Kidney epithelial cell (primary cell): ENCODE measurements at regions not wholly inside any gene's neighbourhood (a gene's known extent, or its start where the extent isn't known, plus 50 kb on each side); places are given as distances from the start of the nearest gene placed in this dataset.

Experiments used
- DNase-seq: peaks from one replicate; pipeline ENCODE4 v3.0.0-alpha.2; 2010; ENCODE audit warnings: low read depth
- H3K27me3 ChIP-seq: 2 replicates; pipeline ENCODE4 v1.6.0; 2011; ENCODE audit warnings: low read length; ENCODE audit not compliant: control insufficient read depth, insufficient read depth
- H3K36me3 ChIP-seq: 2 replicates; pipeline ENCODE4 v1.5.1; 2011; ENCODE audit warnings: low read length; ENCODE audit not compliant: control insufficient read depth, insufficient read depth
- H3K4me3 ChIP-seq: 2 replicates; pipeline ENCODE4 v1.5.1; 2011; ENCODE audit warnings: low read depth, mild to moderate bottlenecking, control low read depth, low read length
- CTCF ChIP-seq: IDR thresholded peaks from 2 replicates; pipeline ENCODE4 v1.5.1; 2011; ENCODE audit warnings: mild to moderate bottlenecking, moderate library complexity, low read length, control low read depth, inconsistent platforms; ENCODE audit not compliant: insufficient read depth, poor library complexity, severe bottlenecking

- H3K27me3 ChIP-seq, result no peaks in the 10 kb centered on the region
- H3K4me3 ChIP-seq, result no peak overlapping the region
- H3K36me3 ChIP-seq, result no peaks in the 10 kb centered on the region
- DNase-seq, result no peak
- TF ChIP-seq CTCF, result no peak
Measured at GRCh38 chr7:131656980-131657723, 100.7 kb upstream of the PODXL start.

- no peaks in the 10 kb centered on the region for H3K27me3 ChIP-seq
- no peaks in the 10 kb centered on the region for H3K36me3 ChIP-seq
- no peak for DNase-seq
- H3K4me3 ChIP-seq, result no peak overlapping the region
- no peak for TF ChIP-seq CTCF
Measured at GRCh38 chr7:131655866-131656265, 99.4 kb upstream of the PODXL start.

- H3K4me3 ChIP-seq, result no peak overlapping the region
- DNase-seq, result no peak
- no peak for TF ChIP-seq CTCF
- no peaks in the 10 kb centered on the region for H3K27me3 ChIP-seq
- no peaks in the 10 kb centered on the region for H3K36me3 ChIP-seq
Measured at GRCh38 chr7:131655447-131655846, 99.0 kb upstream of the PODXL start.

GRCh38 chr7:131654668-131655326, 98.4 kb upstream of the PODXL start:
- TF ChIP-seq CTCF, result peak; percentile 97

GRCh38 chr7:131654249-131654558, 97.8 kb upstream of the PODXL start:
- TF ChIP-seq CTCF, result no peak
- H3K27me3 ChIP-seq, result no peaks in the 10 kb centered on the region
- no peaks in the 10 kb centered on the region for H3K36me3 ChIP-seq
- H3K4me3 ChIP-seq, result no peak overlapping the region
- DNase-seq, result no peak

More at GRCh38 chr7:131654668-131655326, 98.4 kb upstream of the PODXL start:
- no peaks in the 10 kb centered on the region for H3K36me3 ChIP-seq
- H3K4me3 ChIP-seq, result no peak overlapping the region
- no peaks in the 10 kb centered on the region for H3K27me3 ChIP-seq
- DNase-seq, result no peak
